Esophagus squamous epithelium (tissue), 5 donors: ENCODE measurements at regions not wholly inside any gene's neighbourhood (a gene's known extent, or its start where the extent isn't known, plus 50 kb on each side); places are given as distances from the start of the nearest gene placed in this dataset.
"Not testable (repeated sequence)": the region's sequence is repeated elsewhere in the genome, so short reads cannot be mapped to it uniquely, and the experiment has no call there.

ENCODE experiments used
- DNase-seq: peaks from one replicate; lab custom pipeline; 2025; lab: John Stamatoyannopoulos, UW
- H3K27ac ChIP-seq, 4 donors: fragments of 200-600 bp; sonication (generic); one replicate each; pipeline ENCODE4 v1.5.1; 2016 to 2019; ENCODE audit warnings: mild to moderate bottlenecking in 1 of 4
- H3K27me3 ChIP-seq, 4 donors: fragments of 200-600 bp; sonication (generic); 1 replicate in 3 of 4; 2 replicates in 1 of 4; pipeline versions ENCODE4 v1.5.1 to v1.6.0; 2017 to 2021; ENCODE audit warnings: antibody characterized with exemption in 1 of 4
- H3K36me3 ChIP-seq, 3 donors: fragments of 200-600 bp; sonication (generic); one replicate each; pipeline ENCODE4 v1.5.1; 2016 to 2019
- H3K4me1 ChIP-seq, 3 donors: fragments of 200-600 bp; sonication (generic); one replicate each; pipeline ENCODE4 v1.5.1; 2017 to 2019
- H3K4me3 ChIP-seq, 4 donors: fragments of 200-600 bp; sonication (generic); 1 replicate in 3 of 4; 2 replicates in 1 of 4; pipeline ENCODE4 v1.5.1; 2016 to 2019; ENCODE audit warnings: mild to moderate bottlenecking in 2 of 4, moderate library complexity in 1 of 4
- H3K9me3 ChIP-seq, 3 donors: fragments of 200-600 bp; sonication (generic); one replicate each; pipeline ENCODE4 v1.5.1; 2016 to 2019
- CTCF ChIP-seq, 6 experiments: fragments of 450-650 bp in 4 of 6; fragments of 200-600 bp in 2 of 6; sonication (generic) in 2 of 6; IDR thresholded peaks; one replicate each; pipeline ENCODE4 v1.5.1; 2016 to 2019; ENCODE audit warnings: antibody characterized with exemption in 6 of 6, mild to moderate bottlenecking in 4 of 6, moderate library complexity in 4 of 6
- POLR2A ChIP-seq, 4 donors: fragments of 450-650 bp; IDR thresholded peaks; one replicate each; pipeline ENCODE4 v1.6.1; 2017; ENCODE audit warnings: antibody characterized with exemption in 4 of 4, mild to moderate bottlenecking in 4 of 4, moderate library complexity in 3 of 4
- WGBS, 2 donors: methylation state at CpG; one replicate each; pipeline ENCODE4 v1.1.5; 2018; 5-methylcytosine and 5-hydroxymethylcytosine counted together
- intact Hi-C: fragments of 100-400 bp; cut with DNase I; formaldehyde crosslinking; loops from one replicate; pipeline ENCODE4 v1.15.0; 2022
- donor health status: DM: yes; HTN: yes; CAD: no.

DNA sequence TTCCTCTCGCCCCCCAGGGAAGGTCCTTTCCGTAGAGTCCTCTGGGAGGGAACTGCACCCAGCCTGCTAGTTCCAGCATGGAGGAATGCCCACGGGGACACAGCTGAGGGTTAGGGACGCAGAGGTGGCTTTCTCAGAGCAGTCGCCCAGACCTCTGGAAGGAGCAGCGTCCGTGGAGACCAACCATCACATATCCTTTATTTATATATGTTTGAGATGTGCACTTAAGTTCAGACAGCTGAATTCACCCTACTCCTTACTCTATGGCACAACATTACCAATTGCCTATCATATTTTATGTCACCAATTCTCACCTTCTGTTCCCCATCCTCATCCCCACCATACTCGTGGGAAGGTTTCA, 305.6 kb upstream of the DIO3 start:
- WGBS, 2 donors: 75 to 88% methylated on average over 7 of the region's 8 CpGs
- H3K4me3 ChIP-seq: no peak overlapping the region
- no peaks in the 10 kb centered on the region for H3K36me3 ChIP-seq
- H3K27ac ChIP-seq: no peak overlapping the region
- TF ChIP-seq CTCF (IDR thresholded peaks at IDR 0.05): no peak
- H3K9me3 ChIP-seq: no peaks in the 10 kb centered on the region
- H3K27me3 ChIP-seq: peaks cover 0 to 6% (median 0%) of the 10 kb centered on the region in 4 donors
- DNase-seq: no peak
- intact Hi-C loops: no loop called here
- no peaks in the 10 kb centered on the region for H3K4me1 ChIP-seq

DNA sequence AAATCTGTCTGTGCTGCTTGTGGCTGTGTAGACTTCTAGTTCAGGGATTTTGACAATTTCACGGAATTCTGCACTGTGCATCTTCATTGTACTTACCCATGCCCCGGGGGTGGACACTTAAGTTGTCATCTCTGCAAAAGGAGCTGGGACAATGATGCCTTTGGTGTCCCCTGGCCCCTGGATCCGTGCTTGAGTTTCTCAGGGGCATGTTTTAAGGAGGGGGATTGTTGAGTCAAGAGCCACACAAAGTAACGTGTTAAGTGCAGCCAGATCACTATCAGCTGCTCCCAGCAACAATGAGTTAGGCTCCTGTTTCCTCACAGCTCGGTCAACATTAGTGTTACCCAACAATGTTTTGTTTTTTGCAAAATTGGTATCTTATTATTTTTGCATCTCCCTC, 305.0 kb upstream of the DIO3 start:
- H3K4me1 ChIP-seq: no peaks in the 10 kb centered on the region
- no peaks in the 10 kb centered on the region for H3K36me3 ChIP-seq
- H3K9me3 ChIP-seq: no peaks in the 10 kb centered on the region
- DNase-seq: no peak
- H3K4me3 ChIP-seq: no peak overlapping the region
- WGBS, 2 donors: 46 to 50% methylated on average over 4 to 5 of the region's 5 CpGs
- peaks cover 0 to 6% (median 0%) of the 10 kb centered on the region in 4 donors for H3K27me3 ChIP-seq
- intact Hi-C loops: no loop called here
- H3K27ac ChIP-seq: no peak overlapping the region
- TF ChIP-seq CTCF (IDR thresholded peaks at IDR 0.05) (no peak), POLR2A (IDR thresholded peaks at IDR 0.05) (no peak)

DNA sequence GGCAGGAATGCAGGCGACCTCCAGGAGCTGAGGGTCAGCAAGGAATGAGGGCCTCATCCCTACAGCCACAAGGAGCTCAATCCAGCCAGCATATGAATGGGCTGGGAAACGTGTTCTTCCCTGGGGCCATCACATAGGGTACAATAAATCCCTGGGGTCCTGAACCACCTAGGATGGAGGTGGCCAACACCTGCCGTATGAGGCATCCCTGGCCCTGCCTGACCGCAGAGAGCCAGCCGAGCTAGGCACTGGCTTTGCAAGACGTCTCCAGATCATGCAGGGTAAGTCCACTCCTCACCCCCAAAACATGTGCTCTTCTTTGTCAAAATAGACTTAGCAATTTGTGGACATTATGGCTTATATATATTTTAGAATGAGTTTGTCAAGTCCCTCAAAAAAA, 303.7 kb upstream of the DIO3 start:
- WGBS, 2 donors: 74 to 78% methylated on average over 5 to 6 of the region's 6 CpGs
- intact Hi-C loops: no loop called here
- DNase-seq: no peak

DNA sequence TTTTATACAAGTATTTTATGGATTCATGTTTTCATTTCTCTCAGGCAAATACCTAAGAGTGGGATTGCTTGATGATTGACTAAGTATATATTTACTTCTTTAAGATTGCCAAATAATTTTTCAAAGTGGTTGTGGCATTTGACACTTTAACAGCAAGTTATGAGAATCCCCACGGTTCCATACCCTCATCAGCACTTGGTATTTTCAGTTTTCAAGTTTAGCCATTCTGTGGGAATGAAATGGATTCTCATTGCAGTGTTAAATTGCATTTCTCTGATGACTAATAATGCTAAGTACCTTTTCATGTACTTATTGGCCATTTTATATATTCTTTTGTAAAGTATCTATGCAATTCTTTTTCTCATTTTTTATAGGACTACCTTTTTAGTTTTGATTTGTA, 301.5 kb upstream of the DIO3 start:
- Histone ChIP-seq H3K4me3 (no peak overlapping the region), H3K4me1 (no peaks in the 10 kb centered on the region), H3K27me3 (peaks cover 0 to 6% (median 0%) of the 10 kb centered on the region in 4 donors), H3K9me3 (no peaks in the 10 kb centered on the region), H3K27ac (no peak overlapping the region), H3K36me3 (no peaks in the 10 kb centered on the region)
- DNase-seq: no peak
- TF ChIP-seq CTCF (IDR thresholded peaks at IDR 0.05): no peak
- TF ChIP-seq POLR2A (IDR thresholded peaks at IDR 0.05): no peak
- WGBS, 2 donors: 45 to 71% methylated on average over 1 of the region's 1 CpG
- intact Hi-C loops: no loop called here

More for the DNA sequence above, 303.7 kb upstream of the DIO3 start:
- Histone ChIP-seq H3K9me3 (no peaks in the 10 kb centered on the region), H3K4me3 (no peak overlapping the region), H3K4me1 (no peaks in the 10 kb centered on the region), H3K36me3 (no peaks in the 10 kb centered on the region), H3K27ac (no peak overlapping the region), H3K27me3 (peaks cover 0 to 6% (median 0%) of the 10 kb centered on the region in 4 donors)
- TF ChIP-seq CTCF (IDR thresholded peaks at IDR 0.05) (no peak), POLR2A (IDR thresholded peaks at IDR 0.05) (no peak)

- H3K4me1 ChIP-seq, H3K36me3 ChIP-seq, intact Hi-C loops, H3K27ac ChIP-seq, H3K9me3 ChIP-seq, H3K27me3 ChIP-seq, DNase-seq, H3K4me3 ChIP-seq: not testable (repeated sequence)
- WGBS, 2 donors: 87 to 90% methylated on average over 7 to 13 of the region's 20 CpGs
These were observed 294.9 kb upstream of the DIO3 start for GRCh38 chr14:101266441-101266840.

- Histone ChIP-seq H3K36me3 (no peaks in the 10 kb centered on the region), H3K9me3 (no peaks in the 10 kb centered on the region), H3K27me3 (no peaks in the 10 kb centered on the region), H3K27ac (no peak overlapping the region), H3K4me3 (no peak overlapping the region), H3K4me1 (no peaks in the 10 kb centered on the region)
- DNase-seq: no peak
- intact Hi-C loops: no loop called here
- TF ChIP-seq POLR2A (IDR thresholded peaks at IDR 0.05) (no peak), CTCF (IDR thresholded peaks at IDR 0.05) (no peak)
These were observed 288.2 kb upstream of the DIO3 start for GRCh38 chr14:101273091-101273490.
